ENCODE measurements at regions not wholly inside any gene's neighbourhood (a gene's known extent, or its start where the extent isn't known, plus 50 kb on each side); places are given as distances from the start of the nearest gene placed in this dataset.

DNA sequence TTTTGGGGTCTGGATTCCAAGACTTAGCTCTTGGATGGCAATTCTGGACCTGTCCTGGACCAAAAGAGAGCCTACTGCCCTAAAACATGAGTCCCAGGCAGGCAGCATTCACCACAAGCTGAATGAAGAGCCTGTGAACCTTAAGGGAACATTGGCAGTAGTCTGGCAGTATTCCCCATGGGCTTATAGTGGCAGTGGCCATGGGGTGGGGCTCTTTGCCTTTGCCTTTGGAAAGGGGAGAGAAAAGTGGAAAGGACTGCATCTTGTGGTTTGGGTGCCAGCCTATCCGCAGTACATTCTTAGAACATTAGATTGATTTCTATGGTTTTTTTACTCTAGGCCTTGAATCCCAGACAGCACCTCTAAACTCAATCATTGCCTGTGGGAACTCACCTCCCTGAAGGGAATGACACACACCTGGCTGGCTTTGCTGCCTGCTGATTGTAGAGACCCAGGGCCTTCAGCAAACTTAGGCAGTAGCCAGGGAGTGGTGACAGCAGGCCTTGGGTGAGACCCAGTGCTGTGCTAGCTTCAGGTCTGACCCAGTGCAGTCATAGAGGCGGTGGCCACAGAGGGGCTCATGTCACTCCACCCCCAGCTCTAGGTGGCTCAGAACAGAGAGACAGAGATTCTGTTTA, 216.3 kb downstream of the CETN3 start:
- Histone ChIP-seq H2BK120ac (ENCODE audit: low read depth, low read length) (no peak overlapping the region), H3K4me2 (ENCODE audit: low read depth, low read length) (no peak overlapping the region), H3K36me3 (ENCODE audit: control insufficient read depth, insufficient read depth, low read length) (no peaks in the 10 kb centered on the region), H2BK20ac (ENCODE audit: low read depth, low read length) (no peak overlapping the region), H2BK5ac (ENCODE audit: low read depth, low read length, poor library complexity, severe bottlenecking) (no peak overlapping the region), H2BK15ac (ENCODE audit: low read depth, low read length) (no peak overlapping the region), H2AK5ac (ENCODE audit: low read depth, low read length) (no peak overlapping the region), H3K23ac (ENCODE audit: low read depth, low read length) (no peak overlapping the region), H4K91ac (ENCODE audit: insufficient read depth, low read depth, low read length) (no peak overlapping the region), H3K9me3 (ENCODE audit: control insufficient read depth, insufficient read depth, low read length) (peaks cover 12% of the 10 kb centered on the region), H3K79me1 (ENCODE audit: low read depth in 1 of 2, low read length in 2 of 2) (no peaks in the 10 kb centered on the region), H3K18ac (ENCODE audit: low read depth, low read length) (no peak overlapping the region), H3K9ac (ENCODE audit: low read depth, low read length) (no peak overlapping the region), H2AFZ (replicated peaks; ENCODE audit: low read length, poor library complexity) (no peak overlapping the region), H2AK9ac (replicated peaks; ENCODE audit: low read depth, low read length, poor library complexity) (no peak overlapping the region), H3K27me3 (ENCODE audit: control insufficient read depth, insufficient read depth, low read length) (no peaks in the 10 kb centered on the region), H3K14ac (replicated peaks; ENCODE audit: low read depth, low read length) (no peak overlapping the region), H4K8ac (ENCODE audit: low read depth in 2 of 2, low read length in 2 of 2) (no peak overlapping the region), H4K5ac (ENCODE audit: low read depth, low read length) (no peak overlapping the region), H3K9me1 (ENCODE audit: insufficient read depth, low read length) (no peaks in the 10 kb centered on the region), H3K4me1 (ENCODE audit: control insufficient read depth, insufficient read depth, low read length) (no peaks in the 10 kb centered on the region), H4K20me1 (ENCODE audit: insufficient read depth, low read length) (no peaks in the 10 kb centered on the region), H3K4ac (ENCODE audit: low read depth, low read length) (no peak overlapping the region), H3K56ac (ENCODE audit: extremely low read depth, insufficient read depth, low read length) (no peak overlapping the region), H3K4me3 (ENCODE audit: insufficient read depth, low read depth, low read length) (no peak overlapping the region), H3K27ac (ENCODE audit: insufficient read depth, low read length) (no peak overlapping the region)
- BruUV-seq (replicated peaks), result no TSS peak
- DNase-seq (no peak), ATAC-seq (ENCODE audit: low read depth) (no peak)
- dilution Hi-C loops (cut with HindIII; ENCODE audit: low sequenced_read_pairs, unreplicated experiment) (no loop called here), intact Hi-C loops (cut with micrococcal nuclease) (no loop called here), in situ Hi-C loops (cut with MboI; ENCODE audit: low sequenced_read_pairs) (no loop called here)
- no peak for TF ChIP-seq CEBPB (IDR thresholded peaks at IDR 0.05; ENCODE audit: low read depth, low read length)
- no peak for TF ChIP-seq MXI1 (IDR thresholded peaks at IDR 0.05; ENCODE audit: borderline replicate concordance, low read depth, low read length)
- TF ChIP-seq RFX5 (IDR thresholded peaks at IDR 0.05; ENCODE audit: low read depth, low read length), result no peak
- no peak for TF ChIP-seq MAZ (IDR thresholded peaks at IDR 0.05; ENCODE audit: borderline replicate concordance, low read depth, low read length)
- TF ChIP-seq POLR2A (IDR thresholded peaks at IDR 0.05; ENCODE audit: low read depth, low read length), result no peak
- no peak for TF ChIP-seq BHLHE40 (IDR thresholded peaks at IDR 0.05; ENCODE audit: low read depth, low read length)
- no peak for TF ChIP-seq CTCF (conservative IDR thresholded peaks at IDR 0.05; ENCODE audit: low read depth, low read length)
- TF ChIP-seq RAD21 (IDR thresholded peaks at IDR 0.05; ENCODE audit: low read length), result no peak
- TF ChIP-seq, protein P1, sequence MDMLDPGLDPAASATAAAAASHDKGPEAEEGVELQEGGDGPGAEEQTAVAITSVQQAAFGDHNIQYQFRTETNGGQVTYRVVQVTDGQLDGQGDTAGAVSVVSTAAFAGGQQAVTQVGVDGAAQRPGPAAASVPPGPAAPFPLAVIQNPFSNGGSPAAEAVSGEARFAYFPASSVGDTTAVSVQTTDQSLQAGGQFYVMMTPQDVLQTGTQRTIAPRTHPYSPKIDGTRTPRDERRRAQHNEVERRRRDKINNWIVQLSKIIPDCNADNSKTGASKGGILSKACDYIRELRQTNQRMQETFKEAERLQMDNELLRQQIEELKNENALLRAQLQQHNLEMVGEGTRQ (IDR thresholded peaks at IDR 0.05; ENCODE audit: low read depth, low read length), result no peak
- WGBS, 2 experiments (ENCODE audit: extremely low coverage in 2 of 2, insufficient read length in 1 of 2), result no CpG with 5 or more reads among the region's 2 CpGs
- ChIA-PET CTCF (no interaction called here), POLR2A (ENCODE audit: unreplicated experiment) (no interaction called here)
